SK-N-SH (cell line): ENCODE measurements at regions not wholly inside any gene's neighbourhood (a gene's known extent, or its start where the extent isn't known, plus 50 kb on each side); places are given as distances from the start of the nearest gene placed in this dataset.

ENCODE experiments used
- ELF1 ChIP-seq: IDR thresholded peaks from 2 replicates; pipeline ENCODE4 v1.4.0; 2012
- EZH2phosphoT487 ChIP-seq: fragments of 200-600 bp; sonication (generic); IDR thresholded peaks from 2 replicates; pipeline ENCODE4 v1.6.1; 2017; ENCODE audit warnings: low read depth, mixed run types, mild to moderate bottlenecking, antibody characterized with exemption, moderate library complexity, borderline replicate concordance
- FOXM1 ChIP-seq: IDR thresholded peaks from 2 replicates; pipeline ENCODE4 v1.4.0; 2012; ENCODE audit warnings: low read depth, mild to moderate bottlenecking
- NFIC ChIP-seq: IDR thresholded peaks from 2 replicates; pipeline ENCODE4 v1.4.0; 2012; ENCODE audit warnings: borderline replicate concordance
- SIN3A ChIP-seq: IDR thresholded peaks from 2 replicates; pipeline ENCODE4 v1.6.1; 2012; ENCODE audit warnings: low read depth, mild to moderate bottlenecking, low read length, moderate library complexity, borderline replicate concordance
- TAF1 ChIP-seq: IDR thresholded peaks from 2 replicates; pipeline ENCODE4 v1.6.1; 2012; ENCODE audit warnings: low read depth, mild to moderate bottlenecking, low read length, moderate library complexity, borderline replicate concordance
- TF ChIP-seq, protein P1 (sequence below): IDR thresholded peaks from 2 replicates; pipeline ENCODE4 v1.6.1; 2012; ENCODE audit warnings: mild to moderate bottlenecking, low read depth, low read length, moderate library complexity
- TF ChIP-seq, protein P2 (sequence below): fragments of 200-600 bp; sonication (generic); IDR thresholded peaks from 2 replicates; pipeline ENCODE4 v1.6.1; 2017; ENCODE audit warnings: antibody characterized with exemption, mild to moderate bottlenecking, moderate library complexity
- TF ChIP-seq, protein P3 (sequence below): IDR thresholded peaks from 2 replicates; pipeline ENCODE4 v1.4.0; 2012; ENCODE audit warnings: low read depth

DNA sequence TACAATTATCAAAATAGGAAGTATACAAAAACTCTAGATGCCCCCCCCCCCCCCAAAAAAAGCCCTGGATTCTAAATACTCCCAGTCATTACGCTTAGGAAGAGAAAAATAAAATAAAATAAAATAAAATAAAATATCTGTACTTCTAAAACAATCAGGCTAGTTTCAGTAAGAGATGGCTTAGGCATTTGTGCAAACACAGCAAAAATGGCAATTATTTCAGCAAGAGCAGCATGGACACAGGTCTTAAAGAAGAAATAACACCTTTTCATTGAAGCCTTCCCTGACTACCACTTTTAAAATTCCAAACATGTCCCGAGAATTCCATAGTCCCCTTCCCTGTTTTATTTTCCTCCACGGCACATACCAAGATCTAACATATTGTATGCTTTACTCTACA lies 218.6 kb upstream of the POU5F2 start:
- TF ChIP-seq, protein P1, sequence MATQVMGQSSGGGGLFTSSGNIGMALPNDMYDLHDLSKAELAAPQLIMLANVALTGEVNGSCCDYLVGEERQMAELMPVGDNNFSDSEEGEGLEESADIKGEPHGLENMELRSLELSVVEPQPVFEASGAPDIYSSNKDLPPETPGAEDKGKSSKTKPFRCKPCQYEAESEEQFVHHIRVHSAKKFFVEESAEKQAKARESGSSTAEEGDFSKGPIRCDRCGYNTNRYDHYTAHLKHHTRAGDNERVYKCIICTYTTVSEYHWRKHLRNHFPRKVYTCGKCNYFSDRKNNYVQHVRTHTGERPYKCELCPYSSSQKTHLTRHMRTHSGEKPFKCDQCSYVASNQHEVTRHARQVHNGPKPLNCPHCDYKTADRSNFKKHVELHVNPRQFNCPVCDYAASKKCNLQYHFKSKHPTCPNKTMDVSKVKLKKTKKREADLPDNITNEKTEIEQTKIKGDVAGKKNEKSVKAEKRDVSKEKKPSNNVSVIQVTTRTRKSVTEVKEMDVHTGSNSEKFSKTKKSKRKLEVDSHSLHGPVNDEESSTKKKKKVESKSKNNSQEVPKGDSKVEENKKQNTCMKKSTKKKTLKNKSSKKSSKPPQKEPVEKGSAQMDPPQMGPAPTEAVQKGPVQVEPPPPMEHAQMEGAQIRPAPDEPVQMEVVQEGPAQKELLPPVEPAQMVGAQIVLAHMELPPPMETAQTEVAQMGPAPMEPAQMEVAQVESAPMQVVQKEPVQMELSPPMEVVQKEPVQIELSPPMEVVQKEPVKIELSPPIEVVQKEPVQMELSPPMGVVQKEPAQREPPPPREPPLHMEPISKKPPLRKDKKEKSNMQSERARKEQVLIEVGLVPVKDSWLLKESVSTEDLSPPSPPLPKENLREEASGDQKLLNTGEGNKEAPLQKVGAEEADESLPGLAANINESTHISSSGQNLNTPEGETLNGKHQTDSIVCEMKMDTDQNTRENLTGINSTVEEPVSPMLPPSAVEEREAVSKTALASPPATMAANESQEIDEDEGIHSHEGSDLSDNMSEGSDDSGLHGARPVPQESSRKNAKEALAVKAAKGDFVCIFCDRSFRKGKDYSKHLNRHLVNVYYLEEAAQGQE: no peak
- TF ChIP-seq, protein P2, sequence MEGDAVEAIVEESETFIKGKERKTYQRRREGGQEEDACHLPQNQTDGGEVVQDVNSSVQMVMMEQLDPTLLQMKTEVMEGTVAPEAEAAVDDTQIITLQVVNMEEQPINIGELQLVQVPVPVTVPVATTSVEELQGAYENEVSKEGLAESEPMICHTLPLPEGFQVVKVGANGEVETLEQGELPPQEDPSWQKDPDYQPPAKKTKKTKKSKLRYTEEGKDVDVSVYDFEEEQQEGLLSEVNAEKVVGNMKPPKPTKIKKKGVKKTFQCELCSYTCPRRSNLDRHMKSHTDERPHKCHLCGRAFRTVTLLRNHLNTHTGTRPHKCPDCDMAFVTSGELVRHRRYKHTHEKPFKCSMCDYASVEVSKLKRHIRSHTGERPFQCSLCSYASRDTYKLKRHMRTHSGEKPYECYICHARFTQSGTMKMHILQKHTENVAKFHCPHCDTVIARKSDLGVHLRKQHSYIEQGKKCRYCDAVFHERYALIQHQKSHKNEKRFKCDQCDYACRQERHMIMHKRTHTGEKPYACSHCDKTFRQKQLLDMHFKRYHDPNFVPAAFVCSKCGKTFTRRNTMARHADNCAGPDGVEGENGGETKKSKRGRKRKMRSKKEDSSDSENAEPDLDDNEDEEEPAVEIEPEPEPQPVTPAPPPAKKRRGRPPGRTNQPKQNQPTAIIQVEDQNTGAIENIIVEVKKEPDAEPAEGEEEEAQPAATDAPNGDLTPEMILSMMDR: no peak
- TF ChIP-seq EZH2phosphoT487 (no peak), NFIC (no peak), FOXM1 (no peak), SIN3A (no peak), ELF1 (no peak), TAF1 (no peak)
- TF ChIP-seq, protein P3, sequence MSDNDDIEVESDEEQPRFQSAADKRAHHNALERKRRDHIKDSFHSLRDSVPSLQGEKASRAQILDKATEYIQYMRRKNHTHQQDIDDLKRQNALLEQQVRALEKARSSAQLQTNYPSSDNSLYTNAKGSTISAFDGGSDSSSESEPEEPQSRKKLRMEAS: no peak
